Inflammatory macrophage (primary cell): ENCODE measurements at regions not wholly inside any gene's neighbourhood (a gene's known extent, or its start where the extent isn't known, plus 50 kb on each side); places are given as distances from the start of the nearest gene placed in this dataset.
A peak's percentile ranks its signal among the peaks of the same experiment; 100 is the strongest.

Source experiments
- DNase-seq, 2 donors: peaks; one replicate each; pipeline ENCODE4 v3.0.0-alpha.2; 2020 to 2022

DNA sequence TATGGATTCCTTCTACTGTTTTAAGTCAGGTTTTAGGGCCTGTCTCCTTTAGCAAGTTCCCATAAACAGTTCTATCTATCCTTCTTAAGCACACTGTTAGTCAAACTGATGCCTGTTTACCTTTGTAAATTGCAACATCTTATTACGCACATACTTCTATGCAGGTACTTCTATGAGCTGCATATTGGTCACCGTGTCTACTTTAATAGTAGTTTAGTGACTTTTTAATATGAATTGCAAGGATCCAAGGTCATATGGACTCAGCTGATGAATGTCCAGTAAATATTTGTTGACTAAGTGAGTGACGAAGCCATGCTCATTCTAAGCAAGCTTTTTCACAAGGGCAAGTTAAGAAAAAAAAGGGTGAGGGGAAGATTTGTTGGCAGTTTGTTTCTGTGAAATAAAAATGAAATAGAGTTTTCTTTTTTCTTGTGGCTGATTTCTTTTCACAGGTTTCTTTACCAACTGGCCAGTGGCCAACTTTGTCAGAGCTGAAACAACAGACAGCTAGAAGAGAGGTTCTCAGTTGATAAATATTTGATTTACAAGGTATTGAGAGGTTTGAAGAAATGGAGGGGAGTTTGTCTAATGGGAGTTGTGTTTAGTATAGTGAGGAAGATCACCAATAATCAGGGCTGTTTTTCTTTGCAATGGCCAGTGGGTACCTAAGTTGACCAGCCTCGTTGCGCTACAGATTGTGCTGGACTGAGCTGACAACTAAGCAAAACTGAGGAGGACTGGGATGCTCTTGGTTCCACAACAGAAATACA is 141.1 kb downstream of the SLC15A5 start:
- no peak for DNase-seq

DNA sequence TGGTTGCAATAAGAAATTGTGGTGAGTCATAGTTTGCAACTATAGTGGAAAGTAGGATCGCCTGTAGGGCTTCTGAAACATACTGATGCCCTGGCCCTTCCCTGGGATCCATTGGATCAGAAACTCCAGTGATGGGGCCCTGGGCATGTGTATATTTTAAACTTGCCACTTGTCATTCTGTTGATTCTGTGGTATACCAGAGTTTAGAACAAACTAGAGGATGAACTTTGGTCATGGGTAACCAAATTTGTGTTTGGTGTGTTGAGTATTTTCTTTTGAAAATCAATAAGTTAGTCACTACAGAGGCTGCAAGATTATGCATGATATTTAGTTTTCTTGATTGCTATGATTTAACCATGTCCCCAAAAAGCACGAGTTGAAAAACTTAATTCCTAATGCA is 142.2 kb downstream of the SLC15A5 start:
- DNase-seq = no peak

DNA sequence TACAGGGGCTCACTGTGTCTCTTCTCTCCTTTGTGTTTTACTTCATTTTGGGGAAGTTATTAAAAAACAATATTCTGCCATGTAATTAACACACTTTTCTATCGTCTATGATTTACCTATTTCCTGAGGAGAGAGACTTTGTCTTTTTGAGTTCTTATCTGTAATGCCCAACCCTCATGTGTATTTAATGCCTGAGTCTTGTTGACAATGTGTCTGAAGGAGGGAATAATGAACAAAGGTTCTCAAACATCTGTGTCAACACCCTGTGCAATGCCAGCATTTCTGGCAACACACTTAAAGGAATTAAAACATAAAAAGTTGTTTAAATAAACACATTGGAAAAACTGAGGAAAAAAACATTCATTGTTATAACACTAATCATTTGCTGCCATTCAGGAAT is 147.1 kb downstream of the SLC15A5 start:
- DNase-seq = no peak

DNA sequence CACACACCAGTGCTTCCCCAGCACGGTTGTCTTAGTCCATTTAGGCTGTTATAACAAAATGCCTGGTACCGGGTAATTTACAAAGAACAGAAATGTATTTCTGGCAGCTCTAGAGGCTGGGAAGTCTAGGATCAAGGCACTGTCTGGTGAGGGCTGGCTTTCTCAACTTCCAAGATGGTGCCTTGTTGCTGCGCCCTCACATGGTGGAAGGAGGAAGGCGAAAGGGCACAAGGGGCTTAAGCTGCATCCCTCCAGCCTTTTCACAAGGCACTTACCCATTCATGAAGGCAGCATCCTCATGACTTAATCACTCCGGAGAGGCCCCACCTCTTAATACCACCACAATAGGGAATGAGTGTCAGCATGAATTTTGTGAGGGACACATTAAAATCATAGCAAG is 155.5 kb downstream of the SLC15A5 start:
- DNase-seq = no peak

DNA sequence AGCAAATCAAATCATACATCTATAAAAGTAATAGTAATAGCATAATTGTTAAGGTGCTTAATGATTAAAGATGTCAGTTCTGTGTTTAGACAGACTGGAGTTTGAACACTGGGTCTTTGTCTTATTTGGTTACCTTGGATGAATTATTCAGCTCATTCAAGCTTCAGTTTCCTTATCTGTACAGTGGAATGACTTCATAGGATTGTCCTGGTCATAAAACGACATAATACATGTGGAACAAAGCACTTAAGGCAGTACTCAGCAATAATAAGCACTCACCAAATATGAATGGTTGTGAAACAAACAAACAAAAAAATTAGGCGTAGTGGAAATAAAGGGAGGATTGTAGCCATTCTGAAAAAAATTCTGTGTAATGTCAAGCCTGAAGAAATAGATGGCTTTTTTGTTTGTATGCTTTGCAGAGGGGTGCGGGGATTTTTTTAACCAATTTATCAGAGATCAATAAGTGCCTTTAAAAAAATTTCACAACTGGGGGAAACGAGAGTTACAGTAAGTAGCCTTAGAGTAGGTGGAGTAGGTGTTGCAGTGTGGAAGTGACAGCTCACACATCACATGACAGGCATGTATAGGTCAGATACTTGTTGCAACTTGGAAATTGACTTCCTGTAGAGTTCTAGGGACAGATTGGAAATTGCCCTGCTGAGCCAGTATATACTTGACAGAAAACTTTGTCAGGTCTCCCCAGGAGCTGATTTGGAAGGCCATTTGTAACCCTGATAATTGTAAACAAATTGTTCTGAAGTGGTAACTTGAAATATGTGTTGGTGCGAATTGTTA is 157.7 kb downstream of the SLC15A5 start:
- DNase-seq = peak; percentile 7 to 62

DNA sequence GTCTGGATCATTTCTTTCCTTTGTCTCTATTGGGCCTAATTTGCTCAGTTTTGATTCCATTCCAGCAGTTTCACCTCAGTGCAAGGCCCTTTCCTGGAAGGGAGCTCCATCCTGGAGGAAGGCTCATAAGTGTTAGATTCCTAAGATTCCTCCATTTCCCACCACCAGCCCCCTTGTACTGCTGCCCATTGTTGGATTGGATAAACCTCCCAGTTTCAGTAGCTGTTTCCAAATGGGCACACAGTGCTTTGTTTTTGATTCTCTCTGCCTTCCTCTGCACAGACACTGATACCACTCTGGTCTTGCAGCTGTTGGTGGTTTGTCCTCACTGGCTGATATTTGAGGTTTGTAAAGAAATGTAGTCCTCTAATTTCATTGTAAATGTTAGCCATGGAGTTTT is 158.9 kb downstream of the SLC15A5 start:
- DNase-seq = no peak

DNA sequence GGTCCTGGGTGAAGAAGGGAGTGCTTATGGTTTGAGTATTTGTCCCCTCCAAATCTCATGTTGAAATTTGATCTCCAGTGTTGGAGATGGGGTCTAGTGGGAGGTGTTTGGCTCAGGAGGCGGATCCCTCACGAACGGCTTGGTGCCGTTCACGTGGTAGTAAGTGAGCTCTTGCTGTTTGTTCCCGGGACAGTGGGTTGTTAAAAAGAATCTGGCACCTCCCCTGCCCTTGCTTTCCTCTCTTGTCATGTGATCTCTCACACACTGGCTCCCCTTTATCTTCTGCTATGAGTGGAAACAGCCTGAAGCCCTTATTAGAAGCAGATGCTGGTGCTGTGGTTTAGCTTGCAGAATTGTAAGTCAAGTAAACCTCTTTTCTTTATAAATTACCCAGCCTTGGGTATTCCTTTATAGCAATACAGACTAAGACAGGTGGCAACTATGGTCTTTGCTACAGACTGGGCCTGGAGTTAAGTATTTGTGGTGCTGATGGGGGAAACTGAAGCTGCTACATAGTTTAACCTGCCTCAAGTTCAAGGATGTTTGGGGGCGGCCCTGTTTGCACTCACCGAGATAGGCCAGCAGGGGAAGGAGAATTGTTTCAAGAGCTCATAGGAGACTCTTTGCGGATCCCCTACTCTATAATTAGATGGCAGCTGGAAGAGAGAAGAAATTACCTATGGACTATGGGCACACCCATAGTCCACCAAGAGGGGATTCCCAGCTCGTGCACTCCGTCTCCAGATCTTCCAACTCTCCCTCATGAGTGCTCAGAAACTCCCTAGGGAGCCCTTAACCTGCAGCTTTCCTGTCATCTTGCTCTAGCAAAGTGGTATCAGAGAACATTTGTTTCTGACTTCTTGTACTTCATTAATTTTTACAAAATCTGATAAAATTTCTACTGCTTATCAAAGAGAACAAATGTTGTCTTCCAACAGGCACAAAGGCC is 164.6 kb downstream of the SLC15A5 start:
- no peak for DNase-seq

DNA sequence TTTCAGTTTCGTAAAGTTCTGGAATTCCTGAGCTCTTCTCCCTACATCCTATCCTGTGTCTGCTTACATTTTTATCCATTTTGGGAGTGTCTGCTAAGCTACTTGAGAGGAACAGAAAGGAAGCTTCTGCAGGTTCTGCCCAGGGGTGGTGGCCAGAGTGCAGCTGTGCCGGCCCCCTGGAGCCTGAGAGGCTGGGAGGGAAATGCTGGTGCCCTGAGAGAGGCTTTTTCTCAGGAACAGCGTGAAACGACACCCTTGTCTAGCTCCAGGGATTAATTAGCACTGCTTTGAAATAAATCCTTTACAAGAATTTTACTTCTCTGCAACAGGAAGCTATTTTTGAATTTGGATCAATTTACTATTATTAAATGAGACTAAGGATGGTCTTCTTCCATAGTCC is 165.4 kb downstream of the SLC15A5 start:
- no peak for DNase-seq

DNA sequence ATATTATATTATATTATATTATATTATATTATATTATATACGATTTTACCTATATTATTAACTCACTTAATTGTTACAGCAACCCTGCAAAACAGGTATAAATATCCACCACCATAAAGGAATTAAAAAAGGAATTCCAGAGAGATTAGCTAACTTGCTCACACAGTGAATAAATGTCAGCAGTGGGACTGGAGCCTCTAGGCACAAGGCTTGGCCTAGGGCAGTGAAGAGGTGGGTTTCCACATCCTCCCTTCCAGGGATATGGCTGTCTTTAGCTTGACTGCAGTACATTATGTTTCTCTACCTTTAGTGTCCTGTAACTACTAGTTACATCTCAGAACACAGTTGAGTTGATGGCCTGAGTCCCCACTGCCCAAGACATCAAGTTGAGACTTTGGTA is 166.9 kb downstream of the SLC15A5 start:
- DNase-seq = no peak

DNA sequence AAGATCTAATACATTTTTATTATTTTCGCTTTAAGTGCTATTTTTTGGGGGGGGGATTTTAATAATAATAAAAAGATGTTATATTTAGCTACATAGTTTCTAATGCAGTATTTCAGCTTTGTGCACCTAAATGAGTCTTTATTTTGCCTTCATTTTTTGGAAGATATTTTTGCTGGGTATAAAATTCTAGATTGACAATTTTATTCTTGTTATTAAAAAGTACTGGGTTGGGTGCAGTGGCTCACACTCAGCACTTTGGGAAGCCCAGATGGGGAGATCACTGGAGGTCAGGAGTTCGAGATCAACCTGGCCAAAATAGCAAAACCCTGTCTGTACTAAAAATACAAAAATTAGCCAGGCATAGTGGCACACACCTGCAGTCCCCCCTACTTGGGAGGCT is 173.6 kb downstream of the SLC15A5 start:
- DNase-seq = no peak

DNA sequence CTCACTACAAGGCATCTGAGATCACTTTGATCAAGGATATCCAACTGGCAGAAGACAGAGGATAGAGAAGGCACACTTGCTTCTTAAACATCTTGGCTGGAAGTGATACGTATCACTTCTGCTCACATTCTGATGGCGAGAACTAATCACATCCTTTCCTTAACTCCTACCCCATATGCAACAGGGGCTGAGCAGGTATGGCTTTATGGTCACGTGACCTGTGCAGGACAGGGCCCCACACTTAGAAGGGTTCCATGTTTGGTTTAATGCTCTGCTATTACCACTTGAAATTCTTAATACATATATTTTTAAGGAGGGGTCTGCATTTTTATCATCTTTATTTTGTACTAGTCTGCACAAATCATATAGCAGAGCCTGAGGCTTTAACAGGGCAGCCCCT is 177.3 kb downstream of the SLC15A5 start:
- no peak for DNase-seq

DNA sequence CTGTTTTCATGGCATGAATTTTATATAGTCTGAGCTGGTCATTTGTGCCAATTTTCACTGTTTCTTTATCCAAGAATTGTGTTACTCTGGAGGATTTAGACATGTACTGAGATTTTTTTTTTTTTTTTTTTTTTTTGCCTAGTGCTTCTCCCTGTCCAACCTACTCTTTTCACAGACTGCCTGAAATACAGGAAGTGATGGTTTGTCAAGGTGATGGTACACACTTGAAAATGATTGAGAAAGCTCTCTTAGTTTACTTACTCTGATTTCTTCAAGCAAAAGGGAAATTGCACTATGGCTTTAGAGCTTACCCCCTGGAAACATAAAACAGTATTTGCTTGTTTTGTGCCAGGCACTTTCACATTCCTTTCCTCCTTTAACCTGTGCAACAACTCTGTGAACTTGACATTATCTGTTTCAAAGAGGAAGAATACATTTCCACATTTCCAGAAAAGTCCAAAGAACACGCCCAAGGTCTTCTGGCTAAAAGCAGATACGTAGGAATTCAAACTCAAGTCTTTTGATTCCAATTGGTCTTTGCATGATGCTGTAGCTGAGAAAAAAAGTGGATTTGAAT is 181.1 kb downstream of the SLC15A5 start:
- DNase-seq = no peak

DNA sequence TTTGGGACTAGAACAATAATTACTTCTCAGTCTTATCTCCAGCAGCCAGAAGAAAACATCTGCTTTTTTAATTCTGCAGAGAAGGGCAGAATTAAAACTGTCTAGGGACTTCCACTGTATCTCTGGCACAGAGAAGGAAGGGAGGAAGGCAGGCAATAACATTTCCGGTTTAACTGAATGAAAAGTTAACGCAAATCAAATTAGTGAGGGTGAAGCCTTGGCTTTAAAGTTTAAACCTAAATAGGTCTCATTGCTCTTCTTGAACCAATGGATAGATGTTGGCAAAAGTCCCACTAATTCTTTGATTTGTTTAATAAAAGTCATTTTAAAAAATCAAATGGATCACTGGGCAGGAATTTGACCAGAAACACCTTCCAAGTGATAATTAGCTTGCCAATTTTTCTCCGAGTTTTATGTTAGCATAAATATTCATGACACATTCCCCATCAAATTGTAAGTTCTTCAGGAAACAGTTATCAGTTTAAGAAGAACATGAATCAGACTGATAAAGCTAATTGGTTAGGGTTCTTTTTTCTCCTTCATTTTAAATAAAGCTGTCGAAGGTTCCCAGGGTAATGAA is 181.9 kb downstream of the SLC15A5 start:
- DNase-seq = no peak

DNA sequence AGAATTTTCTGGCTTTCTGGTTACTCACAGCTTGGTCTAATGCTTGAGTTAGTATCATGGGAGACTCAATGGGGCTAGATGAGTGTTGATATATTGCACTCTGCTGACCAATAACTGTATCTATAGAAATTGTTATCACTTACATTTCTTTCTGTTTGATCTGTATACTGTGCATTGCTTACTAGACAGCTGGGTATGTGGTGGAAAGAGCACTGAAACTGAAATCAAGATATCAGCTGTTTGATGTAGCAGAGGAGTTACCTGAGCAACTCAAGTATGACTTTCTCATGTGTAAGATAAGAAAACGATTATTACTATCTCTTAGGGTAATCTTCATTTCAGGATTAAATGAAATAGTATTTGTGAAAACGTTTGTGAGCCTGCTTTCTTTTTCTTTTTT is 183.0 kb downstream of the SLC15A5 start:
- DNase-seq = no peak

DNA sequence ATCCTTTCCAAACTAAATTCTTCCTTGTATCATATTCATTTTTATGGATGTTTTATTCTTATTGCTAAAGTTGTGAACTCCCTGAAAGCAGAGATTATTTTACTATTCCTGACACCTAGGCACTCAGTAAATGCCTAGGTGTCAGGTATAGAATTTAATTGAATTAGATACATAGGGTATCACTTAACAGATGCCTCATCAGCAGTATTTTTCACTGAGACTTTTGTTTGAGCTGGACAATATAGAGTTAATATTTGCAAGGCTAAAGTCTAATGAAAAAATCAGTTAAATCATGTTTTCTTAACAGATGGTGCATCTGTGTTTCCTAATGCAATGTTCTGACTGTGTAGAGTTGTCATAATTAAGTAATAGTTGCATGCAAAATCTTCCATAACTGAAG is 182.7 kb downstream of the DERA start:
- DNase-seq = no peak

DNA sequence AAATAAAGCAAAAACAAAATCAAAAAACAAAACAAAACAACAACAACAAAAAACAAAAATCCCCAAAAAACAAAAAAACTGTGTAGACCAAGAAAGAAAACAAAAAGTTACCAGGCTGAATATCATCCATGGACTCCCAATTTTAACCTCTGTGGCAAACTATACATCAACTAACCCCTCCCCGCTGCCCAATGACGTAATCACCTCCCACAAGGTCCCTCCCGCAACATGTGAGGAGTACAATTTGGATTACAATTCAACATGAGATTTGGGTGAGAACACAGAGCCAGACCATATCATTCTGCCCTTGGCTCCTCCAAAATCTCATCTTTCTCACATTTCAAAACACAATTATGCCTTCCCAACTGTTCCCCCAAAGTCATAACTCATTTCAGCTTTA is 179.8 kb downstream of the DERA start:
- DNase-seq = no peak

DNA sequence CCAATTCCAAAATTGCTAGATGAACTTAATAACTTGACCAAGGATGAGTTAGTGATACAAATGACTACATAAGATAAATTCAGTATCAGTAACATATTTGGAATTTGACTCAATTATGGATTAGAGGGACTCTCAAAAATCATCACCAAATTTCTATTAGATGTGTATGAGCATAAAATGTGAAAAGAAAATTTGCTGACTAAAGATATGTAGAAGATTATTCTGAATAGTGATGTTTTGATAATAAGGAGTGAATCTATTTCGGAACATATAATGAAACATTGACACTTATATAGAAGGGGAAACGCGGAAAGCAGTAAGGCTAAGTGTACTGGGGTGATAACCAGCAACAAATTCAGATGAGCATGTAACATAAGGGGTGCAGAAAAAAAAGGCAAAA is 177.3 kb downstream of the DERA start:
- no peak for DNase-seq
